Activated B cell treated with CpG ODN at 0.5 μM for 24 hours (primary cell): ENCODE measurements at regions not wholly inside any gene's neighbourhood (a gene's known extent, or its start where the extent isn't known, plus 50 kb on each side); places are given as distances from the start of the nearest gene placed in this dataset.
A peak's percentile ranks its signal among the peaks of the same experiment; 100 is the strongest.

Experiments used
- ATAC-seq: fragments of 200-7000 bp; cut with Tn5 transposase; one replicate; pipeline ENCODE4 v1.10.0; 2021; ENCODE audit warnings: low read depth, mild to moderate bottlenecking, moderate library complexity
- CTCF ChIA-PET: fragments of 350-600 bp; sonication (Branson Sonifier 250); formaldehyde crosslinking; loops from one replicate; lab custom pipeline; 2021; ENCODE audit warnings: antibody characterized with exemption; lab: Charles Lee
- POLR2A ChIA-PET: fragments of 350-600 bp; sonication (Branson Sonifier 250); formaldehyde crosslinking; loops from one replicate; lab custom pipeline; 2021; ENCODE audit warnings: antibody characterized with exemption; lab: Charles Lee
- DNase-seq: peaks from one replicate; pipeline ENCODE4 v3.0.0; 2022
- H3K27ac Mint-ChIP-seq: one replicate; pipeline ENCODE4 v1.8.0; 2020; ENCODE audit warnings: mixed read lengths
- H3K27me3 Mint-ChIP-seq: one replicate; pipeline ENCODE4 v1.8.0; 2021; ENCODE audit warnings: mixed read lengths
- H3K36me3 Mint-ChIP-seq: one replicate; pipeline ENCODE4 v1.8.0; 2021; ENCODE audit warnings: low read depth, mixed read lengths
- H3K4me1 Mint-ChIP-seq: one replicate; pipeline ENCODE4 v1.8.0; 2021; ENCODE audit warnings: mixed read lengths
- H3K4me3 Mint-ChIP-seq: one replicate; pipeline ENCODE4 v1.8.0; 2020; ENCODE audit warnings: mild to moderate bottlenecking, mixed read lengths
- H3K9me3 Mint-ChIP-seq: one replicate; pipeline ENCODE4 v1.8.0; 2020; ENCODE audit warnings: mixed read lengths
- intact Hi-C: fragments of 100-400 bp; cut with micrococcal nuclease; formaldehyde crosslinking; loops from one replicate; pipeline ENCODE4 v1.15.1; 2024
- TF ChIP-seq, protein P1 (sequence below): fragments of 200-600 bp; IDR thresholded peaks from one replicate; pipeline ENCODE4 v1.8.0; 2022; ENCODE audit warnings: antibody characterized with exemption, mild to moderate bottlenecking

- intact Hi-C loops = no loop called here
- Mint-ChIP-seq H3K4me1 (peaks cover 15% of the 10 kb centered on the region), H3K27me3 (no peaks in the 10 kb centered on the region), H3K9me3 (peaks cover 8% of the 10 kb centered on the region), H3K36me3 (no peaks in the 10 kb centered on the region), H3K4me3 (no peak overlapping the region), H3K27ac (no peak overlapping the region)
- DNase-seq (no peak), ATAC-seq (no peak)
- CTCF ChIA-PET = no interaction called here
- TF ChIP-seq, protein P1, sequence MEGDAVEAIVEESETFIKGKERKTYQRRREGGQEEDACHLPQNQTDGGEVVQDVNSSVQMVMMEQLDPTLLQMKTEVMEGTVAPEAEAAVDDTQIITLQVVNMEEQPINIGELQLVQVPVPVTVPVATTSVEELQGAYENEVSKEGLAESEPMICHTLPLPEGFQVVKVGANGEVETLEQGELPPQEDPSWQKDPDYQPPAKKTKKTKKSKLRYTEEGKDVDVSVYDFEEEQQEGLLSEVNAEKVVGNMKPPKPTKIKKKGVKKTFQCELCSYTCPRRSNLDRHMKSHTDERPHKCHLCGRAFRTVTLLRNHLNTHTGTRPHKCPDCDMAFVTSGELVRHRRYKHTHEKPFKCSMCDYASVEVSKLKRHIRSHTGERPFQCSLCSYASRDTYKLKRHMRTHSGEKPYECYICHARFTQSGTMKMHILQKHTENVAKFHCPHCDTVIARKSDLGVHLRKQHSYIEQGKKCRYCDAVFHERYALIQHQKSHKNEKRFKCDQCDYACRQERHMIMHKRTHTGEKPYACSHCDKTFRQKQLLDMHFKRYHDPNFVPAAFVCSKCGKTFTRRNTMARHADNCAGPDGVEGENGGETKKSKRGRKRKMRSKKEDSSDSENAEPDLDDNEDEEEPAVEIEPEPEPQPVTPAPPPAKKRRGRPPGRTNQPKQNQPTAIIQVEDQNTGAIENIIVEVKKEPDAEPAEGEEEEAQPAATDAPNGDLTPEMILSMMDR = no peak
- POLR2A ChIA-PET = no interaction called here
These were observed 99.8 kb upstream of the PLCL2 start for GRCh38 chr3:16784973-16785372.

DNA sequence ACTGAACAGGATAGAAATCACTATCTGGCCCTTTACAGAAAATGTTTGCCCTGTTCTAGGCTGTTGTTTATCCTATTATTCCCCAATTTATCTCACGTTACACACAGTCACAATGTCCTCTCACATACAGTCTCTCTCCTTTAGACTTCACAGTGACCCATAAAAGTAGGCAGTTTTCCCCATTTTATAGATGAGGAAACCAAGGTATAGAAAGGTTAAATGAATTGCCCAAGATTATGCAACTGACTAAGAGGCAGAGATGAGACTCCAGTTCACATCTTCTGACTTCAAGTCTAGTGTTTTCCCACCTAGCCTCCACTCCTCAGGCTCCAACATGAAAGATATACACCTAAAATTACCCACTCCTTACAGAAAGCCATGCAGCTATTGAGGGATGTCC is 99.3 kb upstream of the PLCL2 start:
- no peak overlapping the region for H3K4me3 Mint-ChIP-seq
- ATAC-seq (no peak), DNase-seq (no peak)
- TF ChIP-seq, protein P1 = no peak
- intact Hi-C loops = no loop called here
- H3K9me3 Mint-ChIP-seq = peaks cover 4% of the 10 kb centered on the region
- peaks cover 20% of the 10 kb centered on the region for H3K4me1 Mint-ChIP-seq
- H3K27ac Mint-ChIP-seq = no peak overlapping the region
- ChIA-PET CTCF (no interaction called here), POLR2A (no interaction called here)
- no peaks in the 10 kb centered on the region for H3K36me3 Mint-ChIP-seq
- no peaks in the 10 kb centered on the region for H3K27me3 Mint-ChIP-seq

DNA sequence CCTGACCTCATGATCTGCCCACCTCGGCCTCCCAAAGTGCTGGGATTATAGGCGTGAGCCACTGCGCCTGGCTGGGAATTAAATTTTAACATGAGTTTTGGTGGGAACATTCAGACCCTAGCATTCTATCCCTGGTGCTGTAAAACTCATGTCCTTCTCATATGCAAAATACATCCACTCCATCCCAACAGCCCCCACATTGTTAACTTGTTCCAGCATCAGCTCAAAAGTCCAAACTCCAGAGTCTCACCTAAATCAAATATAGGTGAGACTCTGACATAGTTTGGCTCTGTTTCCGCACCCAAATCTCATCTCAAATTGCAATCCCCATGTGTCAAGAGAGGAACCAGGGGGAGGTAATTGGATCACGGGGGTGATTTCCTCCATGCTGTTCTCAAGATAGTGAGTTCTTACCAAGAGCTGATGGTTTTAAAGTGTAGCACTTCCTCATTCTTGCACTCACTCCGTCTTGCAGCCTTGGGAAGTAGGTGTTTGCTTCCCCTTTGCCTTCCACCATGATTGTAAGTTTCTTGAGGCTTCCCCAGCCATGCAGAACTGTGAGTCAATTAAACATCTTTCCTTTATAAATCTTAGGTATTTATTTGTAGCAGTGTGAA is 96.2 kb upstream of the PLCL2 start:
- Mint-ChIP-seq H3K27ac (peak overlapping the region; percentile 2), H3K27me3 (peaks cover 5% of the 10 kb centered on the region), H3K4me1 (peaks cover 20% of the 10 kb centered on the region), H3K36me3 (no peaks in the 10 kb centered on the region), H3K4me3 (no peak overlapping the region), H3K9me3 (peaks cover 4% of the 10 kb centered on the region)
- POLR2A ChIA-PET = interaction anchor here (0.6 kb wide), 1 partner anchor 426 kb away, joined by 3 read pairs; no protein-coding TSS in a partner anchor
- ATAC-seq (peak; percentile 67), DNase-seq (no peak)
- CTCF ChIA-PET = no interaction called here
- TF ChIP-seq, protein P1 = no peak
- intact Hi-C loops = no loop called here

DNA sequence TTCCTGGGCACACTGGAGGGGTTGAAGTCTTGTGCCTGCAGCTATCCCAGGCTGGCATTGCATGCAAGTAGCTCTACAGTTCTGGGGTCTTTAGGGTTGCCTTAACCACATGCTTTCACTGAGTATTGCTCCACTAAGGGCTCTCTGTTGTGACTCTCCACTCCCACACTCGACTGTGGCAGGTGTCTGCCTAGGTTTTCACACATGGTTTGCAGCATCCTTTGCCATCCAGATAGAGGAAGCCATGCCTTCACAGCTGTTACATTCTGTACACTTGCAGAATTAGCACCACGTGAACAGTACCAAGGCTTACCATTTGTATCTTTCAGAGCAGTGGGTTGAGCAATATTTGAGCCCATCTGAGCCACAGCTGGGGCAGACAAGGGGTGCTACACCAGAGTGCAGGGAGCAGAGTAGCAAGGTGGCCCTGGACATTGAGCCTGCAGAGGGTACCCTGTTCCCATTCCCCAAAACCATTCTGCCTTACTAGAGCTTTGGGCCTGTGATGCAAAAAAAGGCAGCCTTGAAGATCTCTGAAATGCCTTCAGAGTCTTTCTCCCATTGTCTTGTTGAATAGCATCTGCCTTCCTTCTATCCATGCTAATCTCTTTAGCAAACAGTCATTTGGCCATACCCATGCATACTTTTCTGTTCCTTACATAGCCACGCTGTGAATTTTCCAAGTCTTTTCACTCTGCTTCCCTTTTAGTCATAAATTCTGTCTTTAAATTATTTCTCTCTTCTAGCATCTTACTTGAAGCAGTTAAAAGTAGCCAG is 95.2 kb upstream of the PLCL2 start:
- ATAC-seq (peak; percentile 18), DNase-seq (no peak)
- Mint-ChIP-seq H3K4me3 (no peak overlapping the region), H3K27me3 (peaks cover 5% of the 10 kb centered on the region), H3K27ac (no peak overlapping the region), H3K36me3 (no peaks in the 10 kb centered on the region), H3K4me1 (peaks cover 20% of the 10 kb centered on the region), H3K9me3 (peaks cover 4% of the 10 kb centered on the region)
- CTCF ChIA-PET = interaction anchor here (0.6 kb wide), 1 partner anchor 83 kb away, joined by 3 read pairs; no protein-coding TSS in a partner anchor
- POLR2A ChIA-PET = no interaction called here
- intact Hi-C loops = no loop called here
- TF ChIP-seq, protein P1 = no peak
